DMS 273 treated with DMSO at 0.1 percent for 48 hours (cell line): ENCODE measurements at regions not wholly inside any gene's neighbourhood (a gene's known extent, or its start where the extent isn't known, plus 50 kb on each side); places are given as distances from the start of the nearest gene placed in this dataset.

Source experiments
- DNase-seq: peaks from one replicate; lab custom pipeline; 2025; lab: John Stamatoyannopoulos, UW

- no peak for DNase-seq
Observed at GRCh38 chr13:22009500-22009899, 338.6 kb downstream of the FGF9 start.

GRCh38 chr13:22009937-22010336 lies 339.1 kb downstream of the FGF9 start:
- no peak for DNase-seq

- no peak for DNase-seq
Observed at GRCh38 chr13:22012686-22013085, 341.8 kb downstream of the FGF9 start.

GRCh38 chr13:22014469-22014868 lies 343.6 kb downstream of the FGF9 start:
- DNase-seq, result no peak

GRCh38 chr13:22017226-22017625 lies 346.4 kb downstream of the FGF9 start:
- DNase-seq, result no peak

- DNase-seq, result no peak
Observed at GRCh38 chr13:22018076-22018835, 347.4 kb downstream of the FGF9 start.

- no peak for DNase-seq
Observed at GRCh38 chr13:22018836-22019210, 347.9 kb downstream of the FGF9 start.

- no peak for DNase-seq
Observed at GRCh38 chr13:22024381-22024994, 353.6 kb downstream of the FGF9 start.

GRCh38 chr13:22027566-22027965 lies 356.7 kb downstream of the FGF9 start:
- DNase-seq, result no peak

GRCh38 chr13:22028831-22029230 lies 358.0 kb downstream of the FGF9 start:
- no peak for DNase-seq

- no peak for DNase-seq
Observed at GRCh38 chr13:22030321-22030720, 359.4 kb downstream of the FGF9 start.

- DNase-seq, result no peak
Observed at GRCh38 chr13:22031702-22032286, 360.9 kb downstream of the FGF9 start.

- no peak for DNase-seq
Observed at GRCh38 chr13:22032905-22033304, 362.0 kb downstream of the FGF9 start.

- no peak for DNase-seq
Observed at GRCh38 chr13:22039961-22040360, 369.1 kb downstream of the FGF9 start.

- DNase-seq, result no peak
Observed at GRCh38 chr13:22040810-22041364, 370.0 kb downstream of the FGF9 start.

GRCh38 chr13:22041741-22042140 lies 370.9 kb downstream of the FGF9 start:
- DNase-seq, result no peak

- DNase-seq, result no peak
Observed at GRCh38 chr13:22047082-22047784, 376.4 kb downstream of the FGF9 start.

- DNase-seq, result no peak
Observed at GRCh38 chr13:22047785-22048104, 376.9 kb downstream of the FGF9 start.

- no peak for DNase-seq
Observed at GRCh38 chr13:22049384-22049783, 378.5 kb downstream of the FGF9 start.

GRCh38 chr13:22050951-22051563 lies 380.2 kb downstream of the FGF9 start:
- DNase-seq, result no peak

GRCh38 chr13:22053053-22053452 lies 382.2 kb downstream of the FGF9 start:
- no peak for DNase-seq

- no peak for DNase-seq
Observed at GRCh38 chr13:22055259-22055658, 384.4 kb downstream of the FGF9 start.
